Trophoblast cell (in vitro differentiated cells and primary cell): ENCODE measurements at regions not wholly inside any gene's neighbourhood (a gene's known extent, or its start where the extent isn't known, plus 50 kb on each side); places are given as distances from the start of the nearest gene placed in this dataset.

Experiments
- DNase-seq, 2 donors: peaks; one replicate each; pipeline ENCODE4 v3.0.0-alpha.2; 2016
- H2AFZ ChIP-seq: 2 replicates; pipeline ENCODE4 v1.6.1; 2013; ENCODE audit warnings: low read length, moderate library complexity, mild to moderate bottlenecking; ENCODE audit not compliant: insufficient read depth, poor library complexity
- H2AK5ac ChIP-seq: 2 replicates; pipeline ENCODE4 v1.6.1; 2013; ENCODE audit warnings: mild to moderate bottlenecking, low read length
- H2BK120ac ChIP-seq: 2 replicates; pipeline ENCODE4 v1.6.1; 2013; ENCODE audit warnings: low read length, mild to moderate bottlenecking, moderate library complexity; ENCODE audit not compliant: insufficient read depth, poor library complexity
- H2BK12ac ChIP-seq: 2 replicates; pipeline ENCODE4 v1.6.1; 2013; ENCODE audit warnings: mild to moderate bottlenecking, low read length, moderate library complexity
- H2BK5ac ChIP-seq: 2 replicates; pipeline ENCODE4 v1.6.1; 2013; ENCODE audit warnings: low read length, low read depth, moderate library complexity, mild to moderate bottlenecking; ENCODE audit not compliant: poor library complexity
- H3K14ac ChIP-seq: 2 replicates; pipeline ENCODE4 v1.6.1; 2013; ENCODE audit warnings: mild to moderate bottlenecking, low read length
- H3K18ac ChIP-seq: 2 replicates; pipeline ENCODE4 v1.6.1; 2013; ENCODE audit warnings: mild to moderate bottlenecking, low read length
- H3K23ac ChIP-seq: 2 replicates; pipeline ENCODE4 v1.6.1; 2013; ENCODE audit warnings: low read length
- H3K27ac ChIP-seq: 2 replicates; pipeline ENCODE4 v1.5.1; 2013; ENCODE audit warnings: low read depth, mild to moderate bottlenecking, inconsistent platforms, low read length, moderate library complexity
- H3K27me3 ChIP-seq: 2 replicates; pipeline ENCODE4 v1.6.1; 2013; ENCODE audit warnings: inconsistent platforms, mild to moderate bottlenecking, low read length, moderate library complexity; ENCODE audit not compliant: insufficient read depth
- H3K36me3 ChIP-seq, 2 experiments: 1 replicate in 1 of 2; 2 replicates in 1 of 2; pipeline ENCODE4 v1.6.1; 2013; ENCODE audit warnings: low read length in 2 of 2, mild to moderate bottlenecking in 2 of 2, moderate library complexity in 1 of 2; ENCODE audit not compliant: insufficient read depth in 2 of 2, control insufficient read depth in 1 of 2
- H3K4ac ChIP-seq: 2 replicates; pipeline ENCODE4 v1.6.1; 2013; ENCODE audit warnings: low read depth, mild to moderate bottlenecking, low read length, moderate library complexity
- H3K4me1 ChIP-seq, 2 experiments: 1 replicate in 1 of 2; 2 replicates in 1 of 2; pipeline ENCODE4 v1.6.1; 2013; ENCODE audit warnings: low read length in 2 of 2, mild to moderate bottlenecking in 2 of 2, moderate library complexity in 1 of 2; ENCODE audit not compliant: insufficient read depth in 2 of 2, control insufficient read depth in 1 of 2
- H3K4me2 ChIP-seq: 2 replicates; pipeline ENCODE4 v1.6.1; 2013; ENCODE audit warnings: inconsistent platforms, mild to moderate bottlenecking, low read length, moderate library complexity
- H3K4me3 ChIP-seq: 2 replicates; pipeline ENCODE4 v1.5.1; 2013; ENCODE audit warnings: mild to moderate bottlenecking, low read depth, low read length, inconsistent platforms
- H3K79me1 ChIP-seq: one replicate; pipeline ENCODE4 v1.6.1; 2013; ENCODE audit warnings: low read length
- H3K79me2 ChIP-seq: 2 replicates; pipeline ENCODE4 v1.6.1; 2013; ENCODE audit warnings: low read length, mild to moderate bottlenecking; ENCODE audit not compliant: control insufficient read depth, insufficient read depth, poor library complexity
- H3K9ac ChIP-seq: 2 replicates; pipeline ENCODE4 v1.6.1; 2013; ENCODE audit warnings: mild to moderate bottlenecking, low read length
- H3K9me3 ChIP-seq: 2 replicates; pipeline ENCODE4 v1.6.1; 2013; ENCODE audit warnings: low read depth, mild to moderate bottlenecking, control low read depth, inconsistent platforms, low read length; ENCODE audit not compliant: insufficient read depth
- H4K12ac ChIP-seq: 2 replicates; pipeline ENCODE4 v1.6.1; 2013; ENCODE audit warnings: low read depth, mild to moderate bottlenecking, low read length, moderate library complexity
- H4K8ac ChIP-seq: 2 replicates; pipeline ENCODE4 v1.6.1; 2013; ENCODE audit warnings: low read depth, mild to moderate bottlenecking, low read length, moderate library complexity
- H4K91ac ChIP-seq: one replicate; pipeline ENCODE4 v1.6.1; 2013; ENCODE audit warnings: low read depth, mild to moderate bottlenecking, low read length, moderate library complexity
- WGBS: extraction: QIAGEN DNeasy Blood & Tissue Kit; methylation state at CpG from one replicate; pipeline ENCODE4 v1.1.7; 2013; ENCODE audit warnings: missing lambda C conversion rate; ENCODE audit not compliant: insufficient read length, insufficient coverage; ENCODE audit errors: extremely low coverage; 5-methylcytosine and 5-hydroxymethylcytosine counted together

DNA sequence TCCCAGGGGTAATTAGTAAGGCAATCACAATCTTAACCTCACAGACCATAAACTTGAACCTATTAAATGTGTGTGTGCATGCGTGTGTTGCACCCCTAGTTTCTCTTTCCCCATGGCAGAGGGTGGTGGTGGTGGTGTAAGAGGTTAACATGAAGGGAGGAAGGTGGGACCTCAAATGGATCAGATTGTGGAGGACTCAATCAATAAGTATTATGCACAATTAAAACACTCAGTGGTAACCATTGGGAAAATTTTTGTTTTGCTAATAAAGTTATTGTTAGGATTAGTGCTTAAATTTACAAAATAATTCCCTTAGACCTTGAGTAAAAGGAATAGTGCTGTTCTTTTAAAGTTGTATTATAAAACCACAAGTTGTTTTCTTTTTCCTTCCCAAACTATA lies 283.0 kb downstream of the OLFM3 start:
- Histone ChIP-seq H2AFZ (no peak overlapping the region), H3K4me1 (no peaks in the 10 kb centered on the region)

DNA sequence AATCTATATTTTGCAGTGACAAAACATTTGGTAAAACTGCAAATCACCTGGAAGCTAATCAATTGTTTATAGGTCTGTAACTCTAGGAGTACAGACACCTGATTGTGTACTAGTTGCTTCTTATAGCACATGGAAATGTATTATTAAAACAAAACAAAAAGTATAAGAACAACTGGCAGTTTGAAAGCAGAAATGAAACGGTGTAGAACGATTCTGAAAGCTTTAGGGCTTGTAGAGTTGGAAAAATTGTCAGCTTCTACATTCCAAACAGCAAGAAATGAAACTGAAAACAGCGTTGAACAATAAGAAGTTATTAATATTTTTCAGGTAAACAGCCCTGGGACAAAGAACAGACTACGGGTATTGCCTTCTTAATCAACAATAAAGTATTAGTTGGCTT lies 273.3 kb downstream of the OLFM3 start:
- no peaks in the 10 kb centered on the region for H3K36me3 ChIP-seq
- H2AFZ ChIP-seq = no peak overlapping the region
- H3K9ac ChIP-seq = no peak overlapping the region
- H4K91ac ChIP-seq = no peak overlapping the region
- H3K14ac ChIP-seq = no peak overlapping the region
- no peak overlapping the region for H2BK5ac ChIP-seq
- H3K23ac ChIP-seq = no peak overlapping the region
- no peak overlapping the region for H3K18ac ChIP-seq
- H3K79me2 ChIP-seq = no peaks in the 10 kb centered on the region
- H3K9me3 ChIP-seq = no peaks in the 10 kb centered on the region
- no peak overlapping the region for H4K8ac ChIP-seq
- H3K27ac ChIP-seq = no peak overlapping the region
- no peak overlapping the region for H3K4me2 ChIP-seq
- WGBS = no CpG with 5 or more reads among the region's 4 CpGs
- H3K4me3 ChIP-seq = no peak overlapping the region
- no peak overlapping the region for H3K4ac ChIP-seq
- H3K4me1 ChIP-seq = no peaks in the 10 kb centered on the region
- H4K12ac ChIP-seq = no peak overlapping the region
- no peaks in the 10 kb centered on the region for H3K27me3 ChIP-seq
- no peak overlapping the region for H2BK120ac ChIP-seq
- no peak overlapping the region for H2AK5ac ChIP-seq
- H2BK12ac ChIP-seq = no peak overlapping the region
- no peaks in the 10 kb centered on the region for H3K79me1 ChIP-seq
- DNase-seq = no peak

More for the DNA sequence above, 283.0 kb downstream of the OLFM3 start:
- Histone ChIP-seq H3K18ac (no peak overlapping the region), H3K79me1 (no peaks in the 10 kb centered on the region), H2BK120ac (no peak overlapping the region), H4K91ac (no peak overlapping the region), H2AK5ac (no peak overlapping the region), H3K9me3 (no peaks in the 10 kb centered on the region), H3K27me3 (no peaks in the 10 kb centered on the region), H2BK12ac (no peak overlapping the region), H3K27ac (no peak overlapping the region), H3K4me2 (no peak overlapping the region), H4K8ac (no peak overlapping the region), H3K14ac (no peak overlapping the region), H3K4ac (no peak overlapping the region), H3K23ac (no peak overlapping the region), H3K9ac (no peak overlapping the region), H3K4me3 (no peak overlapping the region), H3K36me3 (no peaks in the 10 kb centered on the region), H4K12ac (no peak overlapping the region), H2BK5ac (no peak overlapping the region), H3K79me2 (no peaks in the 10 kb centered on the region)
- no peak for DNase-seq
- WGBS = no CpG with 5 or more reads among the region's 1 CpG

DNA sequence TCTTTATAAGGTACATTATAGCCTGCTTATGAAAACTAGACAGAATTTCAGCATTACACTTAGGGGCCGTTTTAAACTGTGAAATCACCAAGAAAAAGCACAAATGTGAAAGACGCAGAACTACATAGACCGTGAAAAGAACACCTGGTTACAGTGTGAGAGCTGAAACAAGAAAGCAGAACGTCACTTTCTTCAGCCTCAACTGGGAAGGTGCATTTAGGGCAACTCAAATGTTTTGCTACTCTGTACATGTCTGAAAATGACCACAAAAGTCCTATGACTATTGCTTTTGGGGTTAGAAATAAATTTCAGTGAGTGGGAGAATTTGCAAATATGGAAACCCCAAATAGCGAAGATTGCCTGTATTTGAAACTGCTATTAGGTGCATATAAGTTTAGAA lies 268.7 kb downstream of the OLFM3 start:
- Histone ChIP-seq H2BK120ac (no peak overlapping the region), H2AK5ac (no peak overlapping the region), H2AFZ (no peak overlapping the region), H4K91ac (no peak overlapping the region), H3K4me3 (no peak overlapping the region), H2BK5ac (no peak overlapping the region), H4K12ac (no peak overlapping the region), H3K9me3 (no peaks in the 10 kb centered on the region), H3K14ac (no peak overlapping the region), H3K9ac (no peak overlapping the region), H3K27me3 (no peaks in the 10 kb centered on the region), H3K4me2 (no peak overlapping the region), H3K23ac (no peak overlapping the region), H3K79me1 (no peaks in the 10 kb centered on the region), H3K4me1 (no peaks in the 10 kb centered on the region), H3K27ac (no peak overlapping the region), H2BK12ac (no peak overlapping the region), H3K18ac (no peak overlapping the region), H3K79me2 (no peaks in the 10 kb centered on the region), H4K8ac (no peak overlapping the region), H3K36me3 (no peaks in the 10 kb centered on the region), H3K4ac (no peak overlapping the region)
- DNase-seq = no peak
- no CpG with 5 or more reads among the region's 5 CpGs for WGBS

DNA sequence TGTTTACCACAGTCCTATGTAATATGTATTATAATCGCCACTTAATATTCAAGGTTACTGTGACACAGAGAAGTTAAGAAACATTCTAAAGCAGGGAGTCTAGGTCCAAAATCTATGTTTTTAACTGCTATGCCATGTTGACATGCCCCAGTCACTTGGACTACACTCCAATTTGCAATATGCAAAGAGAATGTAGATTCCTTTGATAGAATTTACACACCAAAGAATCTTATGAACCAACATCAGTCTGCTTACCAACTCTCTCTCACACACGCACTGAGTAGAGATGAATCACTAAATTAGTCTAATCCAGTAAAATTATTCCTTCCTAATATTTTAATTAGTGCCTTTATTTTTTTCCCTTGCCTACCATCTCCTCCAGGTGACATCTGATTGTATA lies 266.2 kb downstream of the OLFM3 start:
- Histone ChIP-seq H3K9me3 (no peaks in the 10 kb centered on the region), H3K23ac (no peak overlapping the region), H3K9ac (no peak overlapping the region), H3K27ac (no peak overlapping the region), H3K4me2 (no peak overlapping the region), H3K27me3 (no peaks in the 10 kb centered on the region), H3K79me1 (no peaks in the 10 kb centered on the region), H4K8ac (no peak overlapping the region), H2AFZ (no peak overlapping the region), H3K4ac (no peak overlapping the region), H3K4me3 (no peak overlapping the region), H4K12ac (no peak overlapping the region), H4K91ac (no peak overlapping the region), H2BK5ac (no peak overlapping the region), H3K14ac (no peak overlapping the region), H3K18ac (no peak overlapping the region), H2BK12ac (no peak overlapping the region), H2AK5ac (no peak overlapping the region), H3K4me1 (no peaks in the 10 kb centered on the region), H3K36me3 (no peaks in the 10 kb centered on the region), H3K79me2 (no peaks in the 10 kb centered on the region), H2BK120ac (no peak overlapping the region)
- DNase-seq = no peak
- WGBS = no CpG with 5 or more reads among the region's 2 CpGs
